ENCODE measurements at regions not wholly inside any gene's neighbourhood (a gene's known extent, or its start where the extent isn't known, plus 50 kb on each side); places are given as distances from the start of the nearest gene placed in this dataset.
A peak's percentile ranks its signal among the peaks of the same experiment; 100 is the strongest.

GRCh38 chr13:79642596-79642995 lies 161.6 kb downstream of the NDFIP2 start (continued):
- TF ChIP-seq, protein P1, sequence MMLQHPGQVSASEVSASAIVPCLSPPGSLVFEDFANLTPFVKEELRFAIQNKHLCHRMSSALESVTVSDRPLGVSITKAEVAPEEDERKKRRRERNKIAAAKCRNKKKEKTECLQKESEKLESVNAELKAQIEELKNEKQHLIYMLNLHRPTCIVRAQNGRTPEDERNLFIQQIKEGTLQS (IDR thresholded peaks at IDR 0.05): no peak
- TF ChIP-seq HNF4G (IDR thresholded peaks at IDR 0.05) (no peak), JUND (IDR thresholded peaks at IDR 0.05) (no peak)
- TF ChIP-seq, protein P2, sequence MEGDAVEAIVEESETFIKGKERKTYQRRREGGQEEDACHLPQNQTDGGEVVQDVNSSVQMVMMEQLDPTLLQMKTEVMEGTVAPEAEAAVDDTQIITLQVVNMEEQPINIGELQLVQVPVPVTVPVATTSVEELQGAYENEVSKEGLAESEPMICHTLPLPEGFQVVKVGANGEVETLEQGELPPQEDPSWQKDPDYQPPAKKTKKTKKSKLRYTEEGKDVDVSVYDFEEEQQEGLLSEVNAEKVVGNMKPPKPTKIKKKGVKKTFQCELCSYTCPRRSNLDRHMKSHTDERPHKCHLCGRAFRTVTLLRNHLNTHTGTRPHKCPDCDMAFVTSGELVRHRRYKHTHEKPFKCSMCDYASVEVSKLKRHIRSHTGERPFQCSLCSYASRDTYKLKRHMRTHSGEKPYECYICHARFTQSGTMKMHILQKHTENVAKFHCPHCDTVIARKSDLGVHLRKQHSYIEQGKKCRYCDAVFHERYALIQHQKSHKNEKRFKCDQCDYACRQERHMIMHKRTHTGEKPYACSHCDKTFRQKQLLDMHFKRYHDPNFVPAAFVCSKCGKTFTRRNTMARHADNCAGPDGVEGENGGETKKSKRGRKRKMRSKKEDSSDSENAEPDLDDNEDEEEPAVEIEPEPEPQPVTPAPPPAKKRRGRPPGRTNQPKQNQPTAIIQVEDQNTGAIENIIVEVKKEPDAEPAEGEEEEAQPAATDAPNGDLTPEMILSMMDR (IDR thresholded peaks at IDR 0.05; ENCODE audit: low read depth, low read length, missing input control): no peak

- 58% methylated on average over 5 of the region's 5 CpGs for WGBS
- Histone ChIP-seq H3K36me3 (ENCODE audit: control insufficient read depth in 4 of 4, insufficient read depth in 3 of 4, low read depth in 1 of 4, low read length in 3 of 4) (no peaks in the 10 kb centered on the region), H3K4me3 (ENCODE audit: low read depth in 1 of 3, low read length in 3 of 3) (no peak overlapping the region), H3K4me1 (ENCODE audit: control insufficient read depth in 4 of 4, insufficient read depth in 4 of 4, low read length in 3 of 4) (no peaks in the 10 kb centered on the region), H3K27me3 (ENCODE audit: control insufficient read depth in 4 of 4, insufficient read depth in 4 of 4, low read length in 3 of 4) (no peaks in the 10 kb centered on the region), H3K27ac (ENCODE audit: low read depth in 1 of 2, low read length in 2 of 2) (no peak overlapping the region), H3K9me3 (ENCODE audit: control insufficient read depth in 4 of 4, low read length in 3 of 4) (no peaks in the 10 kb centered on the region), H3K9ac (ENCODE audit: low read depth in 1 of 2, low read length in 2 of 2) (no peak overlapping the region)
- TF ChIP-seq SP1 (IDR thresholded peaks at IDR 0.05): peak; percentile 19
- TF ChIP-seq TAF1 (conservative IDR thresholded peaks at IDR 0.05): no peak
- peak in 1 of 2 donors; percentile 15 for TF ChIP-seq RAD21 (IDR thresholded peaks at IDR 0.05)
- TF ChIP-seq JUND (IDR thresholded peaks at IDR 0.05): no peak
- TF ChIP-seq FOXA2 (IDR thresholded peaks at IDR 0.05): no peak
- no peak for TF ChIP-seq FOXA1 (IDR thresholded peaks at IDR 0.05)
- TF ChIP-seq NR2F2 (IDR thresholded peaks at IDR 0.05): peak; percentile 77
- TF ChIP-seq YY1 (IDR thresholded peaks at IDR 0.05): no peak
- TF ChIP-seq, protein P3, sequence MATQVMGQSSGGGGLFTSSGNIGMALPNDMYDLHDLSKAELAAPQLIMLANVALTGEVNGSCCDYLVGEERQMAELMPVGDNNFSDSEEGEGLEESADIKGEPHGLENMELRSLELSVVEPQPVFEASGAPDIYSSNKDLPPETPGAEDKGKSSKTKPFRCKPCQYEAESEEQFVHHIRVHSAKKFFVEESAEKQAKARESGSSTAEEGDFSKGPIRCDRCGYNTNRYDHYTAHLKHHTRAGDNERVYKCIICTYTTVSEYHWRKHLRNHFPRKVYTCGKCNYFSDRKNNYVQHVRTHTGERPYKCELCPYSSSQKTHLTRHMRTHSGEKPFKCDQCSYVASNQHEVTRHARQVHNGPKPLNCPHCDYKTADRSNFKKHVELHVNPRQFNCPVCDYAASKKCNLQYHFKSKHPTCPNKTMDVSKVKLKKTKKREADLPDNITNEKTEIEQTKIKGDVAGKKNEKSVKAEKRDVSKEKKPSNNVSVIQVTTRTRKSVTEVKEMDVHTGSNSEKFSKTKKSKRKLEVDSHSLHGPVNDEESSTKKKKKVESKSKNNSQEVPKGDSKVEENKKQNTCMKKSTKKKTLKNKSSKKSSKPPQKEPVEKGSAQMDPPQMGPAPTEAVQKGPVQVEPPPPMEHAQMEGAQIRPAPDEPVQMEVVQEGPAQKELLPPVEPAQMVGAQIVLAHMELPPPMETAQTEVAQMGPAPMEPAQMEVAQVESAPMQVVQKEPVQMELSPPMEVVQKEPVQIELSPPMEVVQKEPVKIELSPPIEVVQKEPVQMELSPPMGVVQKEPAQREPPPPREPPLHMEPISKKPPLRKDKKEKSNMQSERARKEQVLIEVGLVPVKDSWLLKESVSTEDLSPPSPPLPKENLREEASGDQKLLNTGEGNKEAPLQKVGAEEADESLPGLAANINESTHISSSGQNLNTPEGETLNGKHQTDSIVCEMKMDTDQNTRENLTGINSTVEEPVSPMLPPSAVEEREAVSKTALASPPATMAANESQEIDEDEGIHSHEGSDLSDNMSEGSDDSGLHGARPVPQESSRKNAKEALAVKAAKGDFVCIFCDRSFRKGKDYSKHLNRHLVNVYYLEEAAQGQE (IDR thresholded peaks at IDR 0.05): no peak
- no peak for DNase-seq (ENCODE audit: low spot score)
These were observed 156.3 kb downstream of the NDFIP2 start for GRCh38 chr13:79637133-79637763.

DNA sequence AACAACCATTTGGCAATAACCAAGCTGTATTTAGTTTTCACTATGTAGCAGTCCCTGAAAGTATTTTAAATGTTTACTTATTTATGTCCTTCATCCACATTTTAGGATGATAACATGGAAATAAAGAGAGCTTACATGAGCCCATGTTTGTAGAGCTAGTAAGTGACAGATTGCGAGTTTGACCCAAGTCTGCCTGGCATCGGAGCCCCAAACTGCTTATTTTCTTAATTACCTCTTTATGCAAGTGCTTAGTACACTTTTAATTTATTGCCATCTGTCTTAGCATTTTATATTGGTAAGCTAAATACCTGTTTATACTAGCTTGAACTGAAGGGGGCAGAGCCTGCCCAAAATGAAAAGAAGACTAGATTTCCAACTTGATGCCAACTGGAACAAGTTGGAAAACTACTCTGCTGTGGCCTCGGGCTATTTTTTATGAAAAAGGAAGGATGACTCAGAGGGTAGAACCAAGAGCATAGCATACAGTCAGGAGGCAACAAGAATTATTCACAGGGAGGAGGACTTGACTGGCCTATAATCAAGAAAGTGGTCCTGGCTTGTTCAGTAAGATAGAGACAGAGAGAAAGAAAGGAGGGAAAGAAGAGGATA lies 150.2 kb downstream of the NDFIP2 start:
- Histone ChIP-seq H3K9me3 (ENCODE audit: control insufficient read depth in 4 of 4, low read length in 3 of 4) (no peaks in the 10 kb centered on the region), H3K9ac (ENCODE audit: low read depth in 1 of 2, low read length in 2 of 2) (no peak overlapping the region), H3K36me3 (ENCODE audit: control insufficient read depth in 4 of 4, insufficient read depth in 3 of 4, low read depth in 1 of 4, low read length in 3 of 4) (no peaks in the 10 kb centered on the region), H3K4me3 (ENCODE audit: low read depth in 1 of 3, low read length in 3 of 3) (no peak overlapping the region), H3K4me1 (ENCODE audit: control insufficient read depth in 4 of 4, insufficient read depth in 4 of 4, low read length in 3 of 4) (no peaks in the 10 kb centered on the region), H3K27me3 (ENCODE audit: control insufficient read depth in 4 of 4, insufficient read depth in 4 of 4, low read length in 3 of 4) (no peaks in the 10 kb centered on the region), H3K27ac (ENCODE audit: low read depth in 1 of 2, low read length in 2 of 2) (no peak overlapping the region)
- peak in 1 of 2 donors; percentile 11 for TF ChIP-seq RAD21 (IDR thresholded peaks at IDR 0.05)
- TF ChIP-seq, protein P4, sequence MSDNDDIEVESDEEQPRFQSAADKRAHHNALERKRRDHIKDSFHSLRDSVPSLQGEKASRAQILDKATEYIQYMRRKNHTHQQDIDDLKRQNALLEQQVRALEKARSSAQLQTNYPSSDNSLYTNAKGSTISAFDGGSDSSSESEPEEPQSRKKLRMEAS (IDR thresholded peaks at IDR 0.05): no peak
- DNase-seq (ENCODE audit: low spot score): no peak
- WGBS: 71% methylated on average over 3 of the region's 3 CpGs

All from liver (tissue), 8 donors.